ENCODE measurements at regions not wholly inside any gene's neighbourhood (a gene's known extent, or its start where the extent isn't known, plus 50 kb on each side); places are given as distances from the start of the nearest gene placed in this dataset.

- no peak for DNase-seq
These were observed 165.0 kb upstream of the GPR26 start for GRCh38 chr10:123501148-123501547.

GRCh38 chr10:123502983-123503382 lies 163.2 kb upstream of the GPR26 start:
- DNase-seq: no peak

- no peak for DNase-seq
These were observed 159.7 kb upstream of the GPR26 start for GRCh38 chr10:123506455-123506854.

- no peak for DNase-seq
These were observed 158.9 kb upstream of the GPR26 start for GRCh38 chr10:123507298-123507697.

- no peak for DNase-seq
These were observed 156.8 kb upstream of the GPR26 start for GRCh38 chr10:123509338-123509737.

- DNase-seq: no peak
These were observed 153.0 kb upstream of the GPR26 start for GRCh38 chr10:123512901-123513775.

- DNase-seq: no peak
These were observed 152.3 kb upstream of the GPR26 start for GRCh38 chr10:123513870-123514269.

- no peak for DNase-seq
These were observed 151.2 kb upstream of the GPR26 start for GRCh38 chr10:123514996-123515395.

GRCh38 chr10:123515661-123516060 lies 150.5 kb upstream of the GPR26 start:
- no peak for DNase-seq

- no peak for DNase-seq
These were observed 149.9 kb upstream of the GPR26 start for GRCh38 chr10:123516291-123516690.

GRCh38 chr10:123517426-123517825 lies 148.7 kb upstream of the GPR26 start:
- DNase-seq: no peak

- DNase-seq: no peak
These were observed 148.3 kb upstream of the GPR26 start for GRCh38 chr10:123517901-123518300.

GRCh38 chr10:123518765-123519164 lies 147.4 kb upstream of the GPR26 start:
- no peak for DNase-seq

- DNase-seq: no peak
These were observed 146.3 kb upstream of the GPR26 start for GRCh38 chr10:123519861-123520260.

- DNase-seq: no peak
These were observed 145.1 kb upstream of the GPR26 start for GRCh38 chr10:123521076-123521475.

GRCh38 chr10:123521556-123521955 lies 144.6 kb upstream of the GPR26 start:
- DNase-seq: no peak

GRCh38 chr10:123522702-123523312 lies 143.3 kb upstream of the GPR26 start:
- DNase-seq: no peak

- no peak for DNase-seq
These were observed 142.3 kb upstream of the GPR26 start for GRCh38 chr10:123523833-123524232.

GRCh38 chr10:123526356-123527064 lies 139.6 kb upstream of the GPR26 start:
- DNase-seq: no peak

- DNase-seq: no peak
These were observed 139.0 kb upstream of the GPR26 start for GRCh38 chr10:123527151-123527550.

- no peak for DNase-seq
These were observed 136.9 kb upstream of the GPR26 start for GRCh38 chr10:123529146-123529760.

GRCh38 chr10:123530166-123530870 lies 135.8 kb upstream of the GPR26 start:
- DNase-seq: no peak

GRCh38 chr10:123535386-123535785 lies 130.8 kb upstream of the GPR26 start:
- no peak for DNase-seq

All from activated CD4-positive, alpha-beta T cell treated with anti-CD3 and anti-CD28 coated beads, Interleukin-2, amount 50 U/mL, for 4 hours (primary cell).